Trophoblast cell (in vitro differentiated cells and primary cell): ENCODE measurements at regions not wholly inside any gene's neighbourhood (a gene's known extent, or its start where the extent isn't known, plus 50 kb on each side); places are given as distances from the start of the nearest gene placed in this dataset.

Experiments
- DNase-seq, 2 donors: peaks; one replicate each; pipeline ENCODE4 v3.0.0-alpha.2; 2016
- H2AFZ ChIP-seq: 2 replicates; pipeline ENCODE4 v1.6.1; 2013; ENCODE audit warnings: low read length, moderate library complexity, mild to moderate bottlenecking; ENCODE audit not compliant: insufficient read depth, poor library complexity
- H2AK5ac ChIP-seq: 2 replicates; pipeline ENCODE4 v1.6.1; 2013; ENCODE audit warnings: mild to moderate bottlenecking, low read length
- H2BK120ac ChIP-seq: 2 replicates; pipeline ENCODE4 v1.6.1; 2013; ENCODE audit warnings: low read length, mild to moderate bottlenecking, moderate library complexity; ENCODE audit not compliant: insufficient read depth, poor library complexity
- H2BK12ac ChIP-seq: 2 replicates; pipeline ENCODE4 v1.6.1; 2013; ENCODE audit warnings: mild to moderate bottlenecking, low read length, moderate library complexity
- H2BK5ac ChIP-seq: 2 replicates; pipeline ENCODE4 v1.6.1; 2013; ENCODE audit warnings: low read length, low read depth, moderate library complexity, mild to moderate bottlenecking; ENCODE audit not compliant: poor library complexity
- H3K14ac ChIP-seq: 2 replicates; pipeline ENCODE4 v1.6.1; 2013; ENCODE audit warnings: mild to moderate bottlenecking, low read length
- H3K18ac ChIP-seq: 2 replicates; pipeline ENCODE4 v1.6.1; 2013; ENCODE audit warnings: mild to moderate bottlenecking, low read length
- H3K23ac ChIP-seq: 2 replicates; pipeline ENCODE4 v1.6.1; 2013; ENCODE audit warnings: low read length
- H3K27ac ChIP-seq: 2 replicates; pipeline ENCODE4 v1.5.1; 2013; ENCODE audit warnings: low read depth, mild to moderate bottlenecking, inconsistent platforms, low read length, moderate library complexity
- H3K27me3 ChIP-seq: 2 replicates; pipeline ENCODE4 v1.6.1; 2013; ENCODE audit warnings: inconsistent platforms, mild to moderate bottlenecking, low read length, moderate library complexity; ENCODE audit not compliant: insufficient read depth
- H3K36me3 ChIP-seq, 2 experiments: 1 replicate in 1 of 2; 2 replicates in 1 of 2; pipeline ENCODE4 v1.6.1; 2013; ENCODE audit warnings: low read length in 2 of 2, mild to moderate bottlenecking in 2 of 2, moderate library complexity in 1 of 2; ENCODE audit not compliant: insufficient read depth in 2 of 2, control insufficient read depth in 1 of 2
- H3K4ac ChIP-seq: 2 replicates; pipeline ENCODE4 v1.6.1; 2013; ENCODE audit warnings: low read depth, mild to moderate bottlenecking, low read length, moderate library complexity
- H3K4me1 ChIP-seq, 2 experiments: 1 replicate in 1 of 2; 2 replicates in 1 of 2; pipeline ENCODE4 v1.6.1; 2013; ENCODE audit warnings: low read length in 2 of 2, mild to moderate bottlenecking in 2 of 2, moderate library complexity in 1 of 2; ENCODE audit not compliant: insufficient read depth in 2 of 2, control insufficient read depth in 1 of 2
- H3K4me2 ChIP-seq: 2 replicates; pipeline ENCODE4 v1.6.1; 2013; ENCODE audit warnings: inconsistent platforms, mild to moderate bottlenecking, low read length, moderate library complexity
- H3K4me3 ChIP-seq: 2 replicates; pipeline ENCODE4 v1.5.1; 2013; ENCODE audit warnings: mild to moderate bottlenecking, low read depth, low read length, inconsistent platforms
- H3K79me1 ChIP-seq: one replicate; pipeline ENCODE4 v1.6.1; 2013; ENCODE audit warnings: low read length
- H3K79me2 ChIP-seq: 2 replicates; pipeline ENCODE4 v1.6.1; 2013; ENCODE audit warnings: low read length, mild to moderate bottlenecking; ENCODE audit not compliant: control insufficient read depth, insufficient read depth, poor library complexity
- H3K9ac ChIP-seq: 2 replicates; pipeline ENCODE4 v1.6.1; 2013; ENCODE audit warnings: mild to moderate bottlenecking, low read length
- H3K9me3 ChIP-seq: 2 replicates; pipeline ENCODE4 v1.6.1; 2013; ENCODE audit warnings: low read depth, mild to moderate bottlenecking, control low read depth, inconsistent platforms, low read length; ENCODE audit not compliant: insufficient read depth
- H4K12ac ChIP-seq: 2 replicates; pipeline ENCODE4 v1.6.1; 2013; ENCODE audit warnings: low read depth, mild to moderate bottlenecking, low read length, moderate library complexity
- H4K8ac ChIP-seq: 2 replicates; pipeline ENCODE4 v1.6.1; 2013; ENCODE audit warnings: low read depth, mild to moderate bottlenecking, low read length, moderate library complexity
- H4K91ac ChIP-seq: one replicate; pipeline ENCODE4 v1.6.1; 2013; ENCODE audit warnings: low read depth, mild to moderate bottlenecking, low read length, moderate library complexity
- WGBS: extraction: QIAGEN DNeasy Blood & Tissue Kit; methylation state at CpG from one replicate; pipeline ENCODE4 v1.1.7; 2013; ENCODE audit warnings: missing lambda C conversion rate; ENCODE audit not compliant: insufficient read length, insufficient coverage; ENCODE audit errors: extremely low coverage; 5-methylcytosine and 5-hydroxymethylcytosine counted together

- H3K18ac ChIP-seq: no peak overlapping the region
These were observed 59.9 kb upstream of the TANK start for GRCh38 chr2:161100211-161100895.

GRCh38 chr2:161101406-161101805, 58.8 kb upstream of the TANK start:
- H2BK120ac ChIP-seq: no peak overlapping the region
- no peaks in the 10 kb centered on the region for H3K27me3 ChIP-seq
- DNase-seq: no peak
- no peaks in the 10 kb centered on the region for H3K4me1 ChIP-seq
- no peak overlapping the region for H4K12ac ChIP-seq
- no peak overlapping the region for H3K4me2 ChIP-seq
- H3K4ac ChIP-seq: no peak overlapping the region
- no peak overlapping the region for H2BK5ac ChIP-seq
- H2AFZ ChIP-seq: no peak overlapping the region
- no peak overlapping the region for H4K8ac ChIP-seq
- H3K79me2 ChIP-seq: no peaks in the 10 kb centered on the region
- no peak overlapping the region for H3K18ac ChIP-seq
- no peak overlapping the region for H4K91ac ChIP-seq
- H3K14ac ChIP-seq: no peak overlapping the region
- H2AK5ac ChIP-seq: no peak overlapping the region
- peaks cover 1% of the 10 kb centered on the region for H3K9me3 ChIP-seq
- no peaks in the 10 kb centered on the region for H3K36me3 ChIP-seq
- no peak overlapping the region for H3K9ac ChIP-seq
- no peak overlapping the region for H3K4me3 ChIP-seq
- H3K27ac ChIP-seq: no peak overlapping the region
- H2BK12ac ChIP-seq: no peak overlapping the region
- no CpG with 5 or more reads among the region's 2 CpGs for WGBS
- no peak overlapping the region for H3K23ac ChIP-seq
- H3K79me1 ChIP-seq: no peaks in the 10 kb centered on the region

More at GRCh38 chr2:161100211-161100895, 59.9 kb upstream of the TANK start:
- no peaks in the 10 kb centered on the region for H3K36me3 ChIP-seq
- H3K27me3 ChIP-seq: no peaks in the 10 kb centered on the region
- no peaks in the 10 kb centered on the region for H3K79me1 ChIP-seq
- no peaks in the 10 kb centered on the region for H3K79me2 ChIP-seq
- H4K8ac ChIP-seq: no peak overlapping the region
- H3K9me3 ChIP-seq: peaks cover 1% of the 10 kb centered on the region
- H3K4me3 ChIP-seq: no peak overlapping the region
- no peak overlapping the region for H4K91ac ChIP-seq
- H4K12ac ChIP-seq: no peak overlapping the region
- H3K23ac ChIP-seq: no peak overlapping the region
- no peaks in the 10 kb centered on the region for H3K4me1 ChIP-seq
- no peak overlapping the region for H3K4ac ChIP-seq
- H2BK5ac ChIP-seq: no peak overlapping the region
- H2BK120ac ChIP-seq: no peak overlapping the region
- H2BK12ac ChIP-seq: no peak overlapping the region
- H2AFZ ChIP-seq: no peak overlapping the region
- no peak overlapping the region for H3K9ac ChIP-seq
- no peak overlapping the region for H3K14ac ChIP-seq
- no CpG with 5 or more reads among the region's 4 CpGs for WGBS
- no peak overlapping the region for H3K27ac ChIP-seq
- no peak overlapping the region for H2AK5ac ChIP-seq
- no peak overlapping the region for H3K4me2 ChIP-seq
- DNase-seq: no peak

GRCh38 chr2:161102770-161103450, 57.3 kb upstream of the TANK start:
- no peaks in the 10 kb centered on the region for H3K36me3 ChIP-seq
- H3K27ac ChIP-seq: no peak overlapping the region
- H3K9me3 ChIP-seq: no peaks in the 10 kb centered on the region
- no peak overlapping the region for H3K23ac ChIP-seq
- no peak overlapping the region for H2BK5ac ChIP-seq
- no peak overlapping the region for H3K9ac ChIP-seq
- DNase-seq: peak in 1 of 2 donors; percentile 78
- no peak overlapping the region for H3K18ac ChIP-seq
- no peak overlapping the region for H4K12ac ChIP-seq
- H3K4me2 ChIP-seq: no peak overlapping the region
- no peak overlapping the region for H2BK120ac ChIP-seq
- H2AK5ac ChIP-seq: no peak overlapping the region
- no peaks in the 10 kb centered on the region for H3K27me3 ChIP-seq
- H4K91ac ChIP-seq: no peak overlapping the region
- H3K4me1 ChIP-seq: no peaks in the 10 kb centered on the region
- no peak overlapping the region for H3K4ac ChIP-seq
- H3K4me3 ChIP-seq: no peak overlapping the region
- no peak overlapping the region for H4K8ac ChIP-seq
- no peaks in the 10 kb centered on the region for H3K79me1 ChIP-seq
- no peak overlapping the region for H2BK12ac ChIP-seq
- H2AFZ ChIP-seq: no peak overlapping the region
- no peak overlapping the region for H3K14ac ChIP-seq
- H3K79me2 ChIP-seq: no peaks in the 10 kb centered on the region

- H3K14ac ChIP-seq: no peak overlapping the region
- no peak overlapping the region for H2BK5ac ChIP-seq
- H3K79me2 ChIP-seq: no peaks in the 10 kb centered on the region
- peak in 1 of 2 donors; percentile 4 for DNase-seq
- H2AFZ ChIP-seq: no peak overlapping the region
- no peaks in the 10 kb centered on the region for H3K9me3 ChIP-seq
- H3K27me3 ChIP-seq: no peaks in the 10 kb centered on the region
- H3K9ac ChIP-seq: no peak overlapping the region
- H3K27ac ChIP-seq: no peak overlapping the region
- H2BK12ac ChIP-seq: no peak overlapping the region
- H3K79me1 ChIP-seq: no peaks in the 10 kb centered on the region
- H3K4me3 ChIP-seq: no peak overlapping the region
- no peak overlapping the region for H4K8ac ChIP-seq
- no peak overlapping the region for H4K12ac ChIP-seq
- H3K4me1 ChIP-seq: no peaks in the 10 kb centered on the region
- no peak overlapping the region for H3K4me2 ChIP-seq
- no peak overlapping the region for H3K4ac ChIP-seq
- no peak overlapping the region for H3K18ac ChIP-seq
- no peaks in the 10 kb centered on the region for H3K36me3 ChIP-seq
- no peak overlapping the region for H4K91ac ChIP-seq
- WGBS: no CpG with 5 or more reads among the region's 4 CpGs
- H3K23ac ChIP-seq: no peak overlapping the region
- no peak overlapping the region for H2BK120ac ChIP-seq
- no peak overlapping the region for H2AK5ac ChIP-seq
These were observed 56.8 kb upstream of the TANK start for GRCh38 chr2:161103451-161103831.
